Vagina (tissue), 2 donors: ENCODE measurements at regions not wholly inside any gene's neighbourhood (a gene's known extent, or its start where the extent isn't known, plus 50 kb on each side); places are given as distances from the start of the nearest gene placed in this dataset.

Experiments used
- POLR2A ChIP-seq, 2 donors: fragments of 450-650 bp; IDR thresholded peaks; one replicate each; pipeline ENCODE4 v1.6.1; 2017; ENCODE audit warnings: antibody characterized with exemption in 2 of 2, mild to moderate bottlenecking in 2 of 2, moderate library complexity in 2 of 2
- POLR2AphosphoS5 ChIP-seq, 2 donors: sonication (generic); formaldehyde crosslinking; IDR thresholded peaks; one replicate each; pipeline ENCODE4 v1.9.0; 2017; ENCODE audit warnings: antibody characterized with exemption in 2 of 2, mild to moderate bottlenecking in 2 of 2, low read depth in 1 of 2; ENCODE audit not compliant: insufficient read depth in 1 of 2
- TF ChIP-seq, protein P1 (sequence below), 3 experiments: fragments of 450-650 bp in 2 of 3; fragments of 200-600 bp in 1 of 3; sonication (generic) in 1 of 3; IDR thresholded peaks; one replicate each; pipeline ENCODE4 v1.5.1; 2017 to 2019; ENCODE audit warnings: antibody characterized with exemption in 3 of 3, mild to moderate bottlenecking in 2 of 3, moderate library complexity in 2 of 3

DNA sequence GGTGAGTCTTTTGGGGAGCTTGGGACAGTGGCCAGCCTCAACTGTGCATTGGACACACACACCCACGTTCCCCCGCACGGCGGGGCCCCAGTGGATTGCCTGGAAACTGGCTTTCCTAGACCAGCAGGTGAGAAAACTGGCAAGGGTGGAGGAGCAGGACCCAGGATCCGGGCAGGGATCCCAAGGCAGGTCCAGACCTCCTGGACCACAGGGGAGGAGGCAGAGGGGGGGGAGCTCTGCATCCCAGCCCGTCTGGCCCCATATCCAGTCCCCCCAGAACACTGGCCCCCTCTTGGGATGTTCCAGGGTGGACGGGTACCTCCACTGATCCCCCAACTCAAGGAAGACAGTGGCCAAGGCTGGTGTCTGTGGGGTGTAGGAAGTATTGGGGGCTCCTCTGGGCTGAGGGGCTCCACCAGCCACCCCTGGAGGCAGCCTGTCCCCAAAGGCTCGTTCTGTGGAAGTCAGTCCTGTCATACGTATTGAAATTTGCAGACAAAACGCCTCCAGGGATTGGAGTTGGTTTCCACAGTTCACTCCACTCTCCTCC lies 89.3 kb upstream of the LINC01488 start:
- TF ChIP-seq, protein P1, sequence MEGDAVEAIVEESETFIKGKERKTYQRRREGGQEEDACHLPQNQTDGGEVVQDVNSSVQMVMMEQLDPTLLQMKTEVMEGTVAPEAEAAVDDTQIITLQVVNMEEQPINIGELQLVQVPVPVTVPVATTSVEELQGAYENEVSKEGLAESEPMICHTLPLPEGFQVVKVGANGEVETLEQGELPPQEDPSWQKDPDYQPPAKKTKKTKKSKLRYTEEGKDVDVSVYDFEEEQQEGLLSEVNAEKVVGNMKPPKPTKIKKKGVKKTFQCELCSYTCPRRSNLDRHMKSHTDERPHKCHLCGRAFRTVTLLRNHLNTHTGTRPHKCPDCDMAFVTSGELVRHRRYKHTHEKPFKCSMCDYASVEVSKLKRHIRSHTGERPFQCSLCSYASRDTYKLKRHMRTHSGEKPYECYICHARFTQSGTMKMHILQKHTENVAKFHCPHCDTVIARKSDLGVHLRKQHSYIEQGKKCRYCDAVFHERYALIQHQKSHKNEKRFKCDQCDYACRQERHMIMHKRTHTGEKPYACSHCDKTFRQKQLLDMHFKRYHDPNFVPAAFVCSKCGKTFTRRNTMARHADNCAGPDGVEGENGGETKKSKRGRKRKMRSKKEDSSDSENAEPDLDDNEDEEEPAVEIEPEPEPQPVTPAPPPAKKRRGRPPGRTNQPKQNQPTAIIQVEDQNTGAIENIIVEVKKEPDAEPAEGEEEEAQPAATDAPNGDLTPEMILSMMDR (IDR thresholded peaks at IDR 0.05) = no peak
- TF ChIP-seq POLR2A (IDR thresholded peaks at IDR 0.05) = no peak
- TF ChIP-seq POLR2AphosphoS5 (IDR thresholded peaks at IDR 0.05; ENCODE audit: insufficient read depth in 1 of 2, low read depth in 1 of 2) = no peak
